Neuronal stem cell (in vitro differentiated cells): ENCODE measurements at regions not wholly inside any gene's neighbourhood (a gene's known extent, or its start where the extent isn't known, plus 50 kb on each side); places are given as distances from the start of the nearest gene placed in this dataset.

Experiments
- DNase-seq: peaks from one replicate; pipeline ENCODE4 v3.0.0-alpha.2; 2013; ENCODE audit warnings: low spot score
- H2AFZ ChIP-seq: one replicate; pipeline ENCODE4 v1.6.1; 2013; ENCODE audit warnings: mild to moderate bottlenecking, low read length, inconsistent platforms
- H2AK5ac ChIP-seq: 2 replicates; pipeline ENCODE4 v1.6.1; 2013; ENCODE audit warnings: low read depth, mild to moderate bottlenecking, inconsistent platforms, low read length, moderate library complexity, mixed read lengths
- H2BK120ac ChIP-seq: 2 replicates; pipeline ENCODE4 v1.6.1; 2013; ENCODE audit warnings: low read depth, mild to moderate bottlenecking, inconsistent platforms, low read length, moderate library complexity, mixed read lengths
- H2BK12ac ChIP-seq: one replicate; pipeline ENCODE4 v1.6.1; 2013; ENCODE audit warnings: low read length, inconsistent platforms
- H2BK15ac ChIP-seq: 2 replicates; pipeline ENCODE4 v1.6.1; 2013; ENCODE audit warnings: mild to moderate bottlenecking, low read length, inconsistent platforms, mixed read lengths
- H2BK5ac ChIP-seq: one replicate; pipeline ENCODE4 v1.6.1; 2013; ENCODE audit warnings: inconsistent platforms, mild to moderate bottlenecking, low read length, moderate library complexity
- H3K14ac ChIP-seq: one replicate; pipeline ENCODE4 v1.6.1; 2013; ENCODE audit warnings: low read length, inconsistent platforms
- H3K18ac ChIP-seq: 2 replicates; pipeline ENCODE4 v1.6.1; 2013; ENCODE audit warnings: low read length, inconsistent platforms
- H3K23ac ChIP-seq: 2 replicates; pipeline ENCODE4 v1.6.1; 2013; ENCODE audit warnings: low read depth, mild to moderate bottlenecking, mixed read lengths, low read length, inconsistent platforms; ENCODE audit not compliant: poor library complexity
- H3K27ac ChIP-seq: replicated peaks from 3 replicates; pipeline ENCODE4 v1.5.1; 2013; ENCODE audit warnings: low read length, inconsistent platforms
- H3K27me3 ChIP-seq, 3 experiments: 2 replicates each; pipeline ENCODE4 v1.6.1; 2013; ENCODE audit warnings: low read length in 3 of 3, mild to moderate bottlenecking in 2 of 3, inconsistent platforms in 1 of 3, low read depth in 1 of 3, mixed read lengths in 1 of 3, moderate library complexity in 1 of 3; ENCODE audit not compliant: control insufficient read depth in 3 of 3, insufficient read depth in 3 of 3
- H3K36me3 ChIP-seq, 2 donors: replicated peaks in 1 of 2; 2 replicates each; pipeline ENCODE4 v1.6.1; 2013; ENCODE audit warnings: low read length in 2 of 2; ENCODE audit not compliant: control insufficient read depth in 2 of 2, insufficient read depth in 2 of 2
- H3K4ac ChIP-seq: 2 replicates; pipeline ENCODE4 v1.6.1; 2013; ENCODE audit warnings: inconsistent platforms, mild to moderate bottlenecking, low read length, moderate library complexity
- H3K4me1 ChIP-seq, 2 donors: 1 replicate in 1 of 2; 2 replicates in 1 of 2; pipeline ENCODE4 v1.6.1; 2013; ENCODE audit warnings: low read length in 2 of 2, low read depth in 1 of 2; ENCODE audit not compliant: control insufficient read depth in 2 of 2, insufficient read depth in 1 of 2
- H3K4me2 ChIP-seq: one replicate; pipeline ENCODE4 v1.6.1; 2013; ENCODE audit warnings: mild to moderate bottlenecking, low read length, inconsistent platforms; ENCODE audit not compliant: insufficient read depth, poor library complexity, severe bottlenecking
- H3K4me3 ChIP-seq, 2 donors: 2 replicates each; pipeline ENCODE4 v1.5.1; 2013; ENCODE audit warnings: low read length in 2 of 2, mild to moderate bottlenecking in 2 of 2, inconsistent platforms in 1 of 2, moderate library complexity in 1 of 2
- H3K79me1 ChIP-seq: one replicate; pipeline ENCODE4 v1.6.1; 2013; ENCODE audit warnings: low read depth, mild to moderate bottlenecking, inconsistent platforms, low read length, moderate library complexity
- H3K9ac ChIP-seq: one replicate; pipeline ENCODE4 v1.6.1; 2013; ENCODE audit warnings: mild to moderate bottlenecking, low read depth, low read length, inconsistent platforms; ENCODE audit not compliant: poor library complexity
- H3K9me3 ChIP-seq, 2 donors: replicated peaks in 1 of 2; 2 replicates each; pipeline versions ENCODE3 to v1.6.1; 2013; ENCODE audit warnings: low read length in 2 of 2, mild to moderate bottlenecking in 2 of 2, inconsistent platforms in 1 of 2, low read depth in 1 of 2, mixed read lengths in 1 of 2, moderate library complexity in 1 of 2; ENCODE audit not compliant: control insufficient read depth in 2 of 2, insufficient read depth in 1 of 2
- H4K8ac ChIP-seq: one replicate; pipeline ENCODE4 v1.6.1; 2013; ENCODE audit warnings: low read depth, mild to moderate bottlenecking, inconsistent platforms, low read length, moderate library complexity
- H4K91ac ChIP-seq: one replicate; pipeline ENCODE4 v1.6.1; 2013; ENCODE audit warnings: low read length, low read depth, mild to moderate bottlenecking, inconsistent platforms; ENCODE audit not compliant: poor library complexity
- WGBS, 2 donors: extraction: QIAGEN DNeasy Blood & Tissue Kit; methylation state at CpG; one replicate each; pipeline ENCODE4 v1.1.7; 2013; ENCODE audit warnings: missing lambda C conversion rate in 2 of 2, mixed read lengths in 1 of 2; ENCODE audit not compliant: insufficient read length in 2 of 2, insufficient replicate concordance in 1 of 2; ENCODE audit errors: extremely low coverage in 2 of 2; 5-methylcytosine and 5-hydroxymethylcytosine counted together

- H3K4ac ChIP-seq = no peak overlapping the region
- H3K18ac ChIP-seq = no peak overlapping the region
- H3K79me1 ChIP-seq = no peaks in the 10 kb centered on the region
- WGBS, 2 donors = no CpG with 5 or more reads among the region's 1 CpG
- no peak overlapping the region for H2BK120ac ChIP-seq
- H2AFZ ChIP-seq = no peak overlapping the region
- no peaks in the 10 kb centered on the region for H3K9me3 ChIP-seq
- H3K9ac ChIP-seq = no peak overlapping the region
- no peaks in the 10 kb centered on the region for H3K36me3 ChIP-seq
- H3K4me3 ChIP-seq = no peak overlapping the region
- H2AK5ac ChIP-seq = no peak overlapping the region
- no peak overlapping the region for H3K14ac ChIP-seq
- DNase-seq = no peak
- no peak overlapping the region for H2BK12ac ChIP-seq
- no peak overlapping the region for H3K23ac ChIP-seq
- no peak overlapping the region for H3K4me2 ChIP-seq
- H3K27me3 ChIP-seq = no peaks in the 10 kb centered on the region
- H2BK15ac ChIP-seq = no peak overlapping the region
- no peaks in the 10 kb centered on the region for H3K4me1 ChIP-seq
- H3K27ac ChIP-seq = no peak overlapping the region
- no peak overlapping the region for H2BK5ac ChIP-seq
- H4K8ac ChIP-seq = no peak overlapping the region
- H4K91ac ChIP-seq = no peak overlapping the region
These were observed 1652.0 kb downstream of the NCAM2 start for GRCh38 chr21:22650226-22650625.

- no peak overlapping the region for H2BK5ac ChIP-seq
- H2AK5ac ChIP-seq = no peak overlapping the region
- H3K36me3 ChIP-seq = no peaks in the 10 kb centered on the region
- no peak overlapping the region for H2BK120ac ChIP-seq
- H4K91ac ChIP-seq = no peak overlapping the region
- H3K27me3 ChIP-seq = no peaks in the 10 kb centered on the region
- H3K23ac ChIP-seq = no peak overlapping the region
- no peaks in the 10 kb centered on the region for H3K9me3 ChIP-seq
- no peak overlapping the region for H3K4me2 ChIP-seq
- no peak overlapping the region for H3K27ac ChIP-seq
- no peak overlapping the region for H4K8ac ChIP-seq
- H3K9ac ChIP-seq = no peak overlapping the region
- H3K79me1 ChIP-seq = no peaks in the 10 kb centered on the region
- no peak overlapping the region for H3K18ac ChIP-seq
- no peak overlapping the region for H3K14ac ChIP-seq
- H3K4me3 ChIP-seq = no peak overlapping the region
- no peak overlapping the region for H2AFZ ChIP-seq
- no peak overlapping the region for H3K4ac ChIP-seq
- no peak overlapping the region for H2BK12ac ChIP-seq
- no peak overlapping the region for H2BK15ac ChIP-seq
- no peak for DNase-seq
- no peaks in the 10 kb centered on the region for H3K4me1 ChIP-seq
These were observed 1659.6 kb downstream of the NCAM2 start for GRCh38 chr21:22657781-22658180.

DNA sequence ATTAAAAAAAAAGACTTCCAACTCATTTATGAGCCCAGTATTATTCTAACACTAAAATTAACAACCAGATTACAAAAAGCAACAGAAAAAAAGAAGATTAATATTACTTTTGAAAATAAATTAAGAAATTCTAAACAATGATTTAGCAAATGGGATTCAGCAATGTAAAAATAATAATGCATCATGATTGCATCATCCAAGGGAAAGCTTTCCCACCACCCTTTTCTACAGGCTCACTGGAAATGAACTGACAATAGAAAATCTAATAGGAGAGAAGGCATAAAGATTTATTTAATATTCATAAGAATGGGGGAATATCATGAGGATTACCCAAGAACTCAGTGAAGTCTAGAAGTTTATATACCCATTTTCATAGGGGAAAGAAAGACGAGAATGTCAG lies 1671.9 kb downstream of the NCAM2 start:
- no peak overlapping the region for H3K14ac ChIP-seq
- H3K79me1 ChIP-seq = no peaks in the 10 kb centered on the region
- no peaks in the 10 kb centered on the region for H3K9me3 ChIP-seq
- no peaks in the 10 kb centered on the region for H3K36me3 ChIP-seq
- no peak overlapping the region for H3K18ac ChIP-seq
- no peak overlapping the region for H2AFZ ChIP-seq
- no peak overlapping the region for H3K27ac ChIP-seq
- H4K8ac ChIP-seq = no peak overlapping the region
- no peak overlapping the region for H2BK120ac ChIP-seq
- H2BK5ac ChIP-seq = no peak overlapping the region
- no peak overlapping the region for H2AK5ac ChIP-seq
- no peak overlapping the region for H4K91ac ChIP-seq
- H2BK12ac ChIP-seq = no peak overlapping the region
- H3K4me3 ChIP-seq = no peak overlapping the region
- no CpG with 5 or more reads among the region's 1 CpG for WGBS, 2 donors
- no peak overlapping the region for H3K23ac ChIP-seq
- no peak overlapping the region for H3K4me2 ChIP-seq
- H3K4ac ChIP-seq = no peak overlapping the region
- H3K9ac ChIP-seq = no peak overlapping the region
- no peak for DNase-seq
- H3K27me3 ChIP-seq = no peaks in the 10 kb centered on the region
- no peak overlapping the region for H2BK15ac ChIP-seq
- H3K4me1 ChIP-seq = no peaks in the 10 kb centered on the region

DNA sequence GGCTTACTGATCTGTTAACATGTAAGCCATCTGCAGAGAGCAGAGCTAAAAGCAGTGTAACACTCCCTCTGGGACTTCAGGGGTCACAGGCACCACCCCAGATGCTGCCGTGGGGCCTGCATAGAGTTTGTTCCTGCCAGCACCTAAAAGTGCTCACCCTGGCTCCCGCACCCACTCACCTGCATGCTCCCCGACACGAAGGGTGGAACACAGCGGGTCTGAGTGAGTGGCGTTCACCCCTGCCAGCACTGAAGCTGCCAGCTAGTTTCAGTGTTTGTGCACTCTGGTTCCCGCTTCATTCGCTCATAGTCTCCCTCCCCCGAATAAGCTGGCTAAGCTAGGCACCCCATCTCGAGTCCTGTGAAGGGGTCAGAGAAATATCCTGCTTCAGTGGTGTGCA lies 1681.0 kb downstream of the NCAM2 start:
- H3K4me1 ChIP-seq = no peaks in the 10 kb centered on the region
- H3K14ac ChIP-seq = no peak overlapping the region
- H3K9me3 ChIP-seq = peaks cover 0 to 2% of the 10 kb centered on the region in 2 donors
- no peak overlapping the region for H2BK5ac ChIP-seq
- WGBS, 2 donors = no CpG with 5 or more reads among the region's 10 CpGs
- no peaks in the 10 kb centered on the region for H3K79me1 ChIP-seq
- no peak overlapping the region for H3K18ac ChIP-seq
- no peak for DNase-seq
- H4K8ac ChIP-seq = no peak overlapping the region
- H4K91ac ChIP-seq = no peak overlapping the region
- H3K4ac ChIP-seq = no peak overlapping the region
- H3K36me3 ChIP-seq = no peaks in the 10 kb centered on the region
- no peak overlapping the region for H2AFZ ChIP-seq
- no peak overlapping the region for H2AK5ac ChIP-seq
- H2BK120ac ChIP-seq = no peak overlapping the region
- no peak overlapping the region for H3K4me3 ChIP-seq
- no peak overlapping the region for H2BK15ac ChIP-seq
- H3K23ac ChIP-seq = no peak overlapping the region
- H3K9ac ChIP-seq = no peak overlapping the region
- H3K4me2 ChIP-seq = no peak overlapping the region
- no peaks in the 10 kb centered on the region for H3K27me3 ChIP-seq
- no peak overlapping the region for H3K27ac ChIP-seq
- H2BK12ac ChIP-seq = no peak overlapping the region
